HEK293 (cell line): ENCODE measurements at regions not wholly inside any gene's neighbourhood (a gene's known extent, or its start where the extent isn't known, plus 50 kb on each side); places are given as distances from the start of the nearest gene placed in this dataset.

Source experiments
- ATF2 ChIP-seq: fragments of 450-650 bp; formaldehyde crosslinking; IDR thresholded peaks from 2 replicates; pipeline ENCODE4 v1.5.1; 2016; ENCODE audit warnings: missing biosample characterization, missing genetic modification characterization, low read depth
- CTCF ChIP-seq: fragments of 450-650 bp; formaldehyde crosslinking; IDR thresholded peaks from 2 replicates; pipeline ENCODE4 v1.5.1; 2016; ENCODE audit warnings: missing biosample characterization, missing genetic modification characterization
- KLF8 ChIP-seq: fragments of 450-650 bp; formaldehyde crosslinking; IDR thresholded peaks from 2 replicates; pipeline ENCODE4 v1.5.1; 2016; ENCODE audit warnings: missing biosample characterization, missing genetic modification characterization
- TCF7L2 ChIP-seq: IDR thresholded peaks from 2 replicates; pipeline ENCODE4 v1.6.1; 2011; ENCODE audit warnings: low read depth, mild to moderate bottlenecking, inconsistent platforms, low read length, moderate library complexity, borderline replicate concordance
- ZNF670 ChIP-seq: fragments of 450-650 bp; formaldehyde crosslinking; IDR thresholded peaks from 2 replicates; pipeline ENCODE4 v1.5.1; 2016; ENCODE audit warnings: missing biosample characterization, missing genetic modification characterization, low read depth
- ZSCAN30 ChIP-seq: fragments of 450-650 bp; IDR thresholded peaks from 2 replicates; pipeline ENCODE4 v1.5.1; 2018; ENCODE audit warnings: missing biosample characterization, mild to moderate bottlenecking, missing genetic modification characterization, moderate library complexity
- TF ChIP-seq, protein P1 (sequence below): fragments of 450-650 bp; formaldehyde crosslinking; IDR thresholded peaks from 2 replicates; pipeline ENCODE4 v1.5.1; 2016; ENCODE audit warnings: missing biosample characterization, missing genetic modification characterization
- TF ChIP-seq, protein P2 (sequence below): fragments of 450-650 bp; formaldehyde crosslinking; IDR thresholded peaks from 2 replicates; pipeline ENCODE4 v1.5.1; 2016; ENCODE audit warnings: missing biosample characterization, missing genetic modification characterization

- TF ChIP-seq, protein P1, sequence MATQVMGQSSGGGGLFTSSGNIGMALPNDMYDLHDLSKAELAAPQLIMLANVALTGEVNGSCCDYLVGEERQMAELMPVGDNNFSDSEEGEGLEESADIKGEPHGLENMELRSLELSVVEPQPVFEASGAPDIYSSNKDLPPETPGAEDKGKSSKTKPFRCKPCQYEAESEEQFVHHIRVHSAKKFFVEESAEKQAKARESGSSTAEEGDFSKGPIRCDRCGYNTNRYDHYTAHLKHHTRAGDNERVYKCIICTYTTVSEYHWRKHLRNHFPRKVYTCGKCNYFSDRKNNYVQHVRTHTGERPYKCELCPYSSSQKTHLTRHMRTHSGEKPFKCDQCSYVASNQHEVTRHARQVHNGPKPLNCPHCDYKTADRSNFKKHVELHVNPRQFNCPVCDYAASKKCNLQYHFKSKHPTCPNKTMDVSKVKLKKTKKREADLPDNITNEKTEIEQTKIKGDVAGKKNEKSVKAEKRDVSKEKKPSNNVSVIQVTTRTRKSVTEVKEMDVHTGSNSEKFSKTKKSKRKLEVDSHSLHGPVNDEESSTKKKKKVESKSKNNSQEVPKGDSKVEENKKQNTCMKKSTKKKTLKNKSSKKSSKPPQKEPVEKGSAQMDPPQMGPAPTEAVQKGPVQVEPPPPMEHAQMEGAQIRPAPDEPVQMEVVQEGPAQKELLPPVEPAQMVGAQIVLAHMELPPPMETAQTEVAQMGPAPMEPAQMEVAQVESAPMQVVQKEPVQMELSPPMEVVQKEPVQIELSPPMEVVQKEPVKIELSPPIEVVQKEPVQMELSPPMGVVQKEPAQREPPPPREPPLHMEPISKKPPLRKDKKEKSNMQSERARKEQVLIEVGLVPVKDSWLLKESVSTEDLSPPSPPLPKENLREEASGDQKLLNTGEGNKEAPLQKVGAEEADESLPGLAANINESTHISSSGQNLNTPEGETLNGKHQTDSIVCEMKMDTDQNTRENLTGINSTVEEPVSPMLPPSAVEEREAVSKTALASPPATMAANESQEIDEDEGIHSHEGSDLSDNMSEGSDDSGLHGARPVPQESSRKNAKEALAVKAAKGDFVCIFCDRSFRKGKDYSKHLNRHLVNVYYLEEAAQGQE: no peak
- TF ChIP-seq KLF8 (tag by site-specific recombination) (no peak), CTCF (tag by site-specific recombination) (no peak), ZNF670 (tag by site-specific recombination) (no peak), ZSCAN30 (tag by site-specific recombination) (no peak), TCF7L2 (no peak), ATF2 (tag by site-specific recombination) (no peak)
- TF ChIP-seq, protein P2, sequence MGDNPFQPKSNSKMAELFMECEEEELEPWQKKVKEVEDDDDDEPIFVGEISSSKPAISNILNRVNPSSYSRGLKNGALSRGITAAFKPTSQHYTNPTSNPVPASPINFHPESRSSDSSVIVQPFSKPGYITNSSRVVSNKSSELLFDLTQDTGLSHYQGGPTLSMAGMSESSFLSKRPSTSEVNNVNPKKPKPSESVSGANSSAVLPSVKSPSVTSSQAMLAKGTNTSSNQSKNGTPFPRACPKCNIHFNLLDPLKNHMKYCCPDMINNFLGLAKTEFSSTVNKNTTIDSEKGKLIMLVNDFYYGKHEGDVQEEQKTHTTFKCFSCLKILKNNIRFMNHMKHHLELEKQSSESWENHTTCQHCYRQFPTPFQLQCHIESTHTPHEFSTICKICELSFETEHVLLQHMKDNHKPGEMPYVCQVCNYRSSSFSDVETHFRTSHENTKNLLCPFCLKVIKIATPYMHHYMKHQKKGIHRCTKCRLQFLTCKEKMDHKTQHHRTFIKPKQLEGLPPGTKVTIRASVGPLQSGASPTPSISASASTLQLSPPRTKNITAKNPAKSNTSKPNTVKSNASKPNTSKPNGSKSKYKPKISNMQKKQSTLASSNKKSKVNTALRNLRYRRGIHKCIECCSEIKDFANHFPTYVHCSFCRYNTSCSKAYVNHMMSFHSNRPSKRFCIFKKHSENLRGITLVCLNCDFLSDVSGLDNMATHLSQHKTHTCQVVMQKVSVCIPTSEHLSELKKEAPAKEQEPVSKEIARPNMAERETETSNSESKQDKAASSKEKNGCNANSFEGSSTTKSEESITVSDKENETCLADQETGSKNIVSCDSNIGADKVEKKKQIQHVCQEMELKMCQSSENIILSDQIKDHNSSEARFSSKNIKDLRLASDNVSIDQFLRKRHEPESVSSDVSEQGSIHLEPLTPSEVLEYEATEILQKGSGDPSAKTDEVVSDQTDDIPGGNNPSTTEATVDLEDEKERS (tag by site-specific recombination): no peak
These were observed 374.3 kb downstream of the NXPE2 start for GRCh38 chr11:115052601-115053000.
